ENCODE measurements at regions not wholly inside any gene's neighbourhood (a gene's known extent, or its start where the extent isn't known, plus 50 kb on each side); places are given as distances from the start of the nearest gene placed in this dataset.

DNA sequence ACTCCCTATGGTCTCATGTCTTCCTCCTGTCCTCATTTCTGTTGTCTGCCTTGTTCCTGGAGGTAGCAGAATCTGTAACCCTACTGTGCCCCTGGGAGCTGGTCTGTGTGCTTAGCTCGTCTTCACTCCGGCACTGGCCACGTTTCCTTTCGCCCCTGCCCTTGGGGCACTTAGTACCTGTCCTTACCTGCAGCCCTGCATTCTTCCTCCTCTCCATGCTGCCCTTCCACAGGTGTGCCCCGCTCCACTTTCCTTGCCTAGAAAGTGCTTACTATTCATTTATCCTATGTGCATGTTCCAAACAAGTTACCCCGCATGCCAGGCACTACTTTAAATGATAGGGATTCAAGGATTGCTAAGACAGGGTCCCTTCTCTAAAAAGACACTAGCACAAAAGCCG lies 199.9 kb upstream of the ZMIZ1 start:
- DNase-seq: no peak

DNA sequence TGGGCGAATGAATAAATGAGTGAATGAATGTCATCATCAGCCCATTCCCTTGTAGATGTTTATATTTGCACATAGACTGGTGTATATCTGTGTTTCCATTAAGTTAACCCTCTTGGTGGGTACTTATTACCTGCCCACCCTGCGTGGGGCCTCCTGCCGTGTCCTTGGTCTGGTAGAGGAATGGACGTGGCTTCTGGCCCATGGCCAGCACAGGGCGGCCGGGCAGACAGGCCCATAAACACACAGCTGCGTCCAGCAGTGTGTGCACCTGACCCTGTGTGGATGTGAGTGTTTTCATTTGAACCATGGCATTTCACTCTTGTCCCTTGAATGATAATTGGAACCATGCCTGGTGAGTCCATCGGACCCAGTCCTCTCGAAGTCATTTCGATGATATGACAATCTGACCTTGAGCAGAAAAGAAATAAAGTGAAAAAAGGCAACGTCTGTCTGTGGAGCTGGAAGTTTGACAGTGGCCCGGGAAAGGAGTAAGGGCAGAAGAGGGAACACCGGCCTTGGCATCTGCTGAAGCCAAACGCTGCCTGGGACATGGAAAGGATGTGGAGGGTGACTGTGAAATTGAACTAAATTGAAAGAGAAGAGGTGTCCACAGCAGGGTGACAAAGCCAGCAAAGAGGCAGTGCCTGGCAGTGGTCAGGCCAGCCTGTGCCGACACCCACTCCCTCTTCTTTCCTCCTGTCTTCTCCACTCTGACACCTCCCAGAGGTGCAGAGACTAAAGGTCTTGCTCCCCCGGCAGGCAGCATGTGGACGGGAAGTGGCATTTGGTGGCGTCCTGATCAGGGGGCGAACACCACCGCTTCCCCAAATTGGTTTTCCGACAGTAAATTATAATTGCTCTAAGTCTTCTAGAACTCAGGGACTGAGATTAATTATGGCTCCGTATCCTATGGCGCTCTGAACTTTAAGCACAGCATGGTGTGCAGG lies 199.0 kb upstream of the ZMIZ1 start:
- no peak for DNase-seq

DNA sequence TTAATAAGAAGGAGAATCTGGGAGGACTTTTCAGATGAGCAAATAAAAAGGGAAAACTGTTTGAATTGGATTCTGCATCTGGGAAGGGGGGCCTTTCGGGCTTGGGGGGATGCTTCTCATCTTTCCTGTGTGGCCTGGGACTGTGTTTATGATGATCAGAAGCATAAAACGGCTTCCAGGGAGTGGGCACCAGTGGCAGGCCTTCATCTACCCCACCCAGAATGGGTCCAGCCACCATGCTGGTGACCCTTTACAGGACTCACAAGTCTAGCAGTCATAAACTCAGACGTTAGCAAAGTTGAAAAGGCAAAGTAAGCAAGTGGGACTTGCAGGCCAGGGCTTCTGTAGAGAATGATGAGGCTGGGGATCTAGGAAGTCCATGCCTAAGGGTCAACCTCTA lies 198.3 kb upstream of the ZMIZ1 start:
- DNase-seq: no peak

DNA sequence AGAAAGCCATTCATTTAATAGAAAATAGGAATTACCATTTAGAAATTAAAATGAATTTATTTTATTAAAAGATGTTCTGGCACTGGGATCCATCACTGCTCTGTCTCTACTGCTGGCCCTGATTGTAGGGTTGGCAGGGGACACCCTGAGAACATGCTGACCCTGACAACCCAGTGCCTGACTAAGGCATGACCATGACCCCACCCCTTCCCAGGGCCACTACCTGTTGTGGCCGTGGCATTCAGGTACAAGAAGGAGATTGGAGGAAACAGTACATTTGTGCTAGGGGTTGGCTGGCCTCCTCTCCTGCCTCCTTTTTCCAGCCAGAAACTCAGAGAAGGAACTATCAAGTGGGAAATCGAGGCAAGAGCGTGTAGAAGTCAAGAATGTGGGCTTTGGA lies 197.0 kb upstream of the ZMIZ1 start:
- DNase-seq: no peak

DNA sequence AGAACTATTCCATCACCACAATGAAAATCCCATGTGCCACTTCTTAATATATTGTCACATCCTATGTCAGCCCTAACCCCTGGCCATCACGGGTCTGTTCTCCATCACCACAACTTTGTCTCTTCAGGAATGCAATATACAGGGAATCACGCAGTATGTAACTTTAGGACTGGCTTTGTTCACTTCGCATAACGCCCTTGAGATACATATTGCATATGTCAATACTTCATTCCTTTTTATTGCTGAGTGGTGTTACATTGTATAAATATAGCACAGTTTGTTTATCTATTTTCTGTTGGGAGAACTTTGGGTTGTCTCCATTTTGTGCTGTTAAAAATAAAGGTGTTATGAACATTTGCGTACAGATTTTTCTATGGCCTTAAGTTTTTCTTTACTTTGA lies 195.4 kb upstream of the ZMIZ1 start:
- DNase-seq: no peak

DNA sequence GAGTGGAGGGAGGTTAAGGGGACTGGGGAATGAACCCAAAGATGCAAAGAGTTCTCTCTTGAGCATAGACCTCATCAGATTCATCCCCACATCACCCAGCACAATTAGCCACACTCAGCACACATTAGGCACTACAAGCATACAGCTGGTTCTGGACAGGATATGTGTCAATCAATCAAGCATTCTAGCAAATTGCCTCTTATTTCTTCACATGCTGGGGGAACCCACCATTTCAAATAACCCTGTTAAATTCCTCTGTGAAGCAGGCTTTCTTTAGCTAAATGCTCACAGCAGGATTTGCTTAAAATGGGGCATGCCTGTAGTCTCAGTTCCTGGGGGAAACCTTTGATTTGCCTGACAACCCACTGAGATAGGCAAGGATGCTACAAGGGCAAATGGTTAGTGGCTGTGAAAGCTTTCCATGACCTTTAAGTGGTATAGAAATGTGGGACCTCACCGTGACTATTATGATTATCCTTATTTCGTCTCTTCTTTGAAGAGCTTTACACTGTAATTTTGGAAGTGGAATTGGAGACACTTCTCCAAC lies 193.4 kb upstream of the ZMIZ1 start:
- no peak for DNase-seq

DNA sequence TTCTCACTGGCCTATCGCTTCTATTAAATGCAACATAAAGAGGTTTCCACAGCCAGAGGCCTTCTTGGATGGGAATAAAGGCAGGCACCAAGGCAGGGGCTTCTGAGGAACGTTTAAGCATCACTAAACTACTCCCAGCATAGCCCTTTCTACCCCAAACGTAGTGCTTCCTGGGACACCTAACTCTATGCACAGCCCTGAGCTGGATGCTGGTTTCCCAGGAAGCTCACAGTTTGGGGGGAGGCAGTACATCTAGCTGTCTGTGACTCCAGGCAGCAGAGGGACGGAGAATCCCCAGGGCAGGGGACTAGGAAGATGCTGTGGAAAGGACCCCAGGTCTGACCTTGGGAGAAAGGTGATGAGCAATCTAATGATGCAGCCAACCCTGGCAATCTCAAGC lies 192.8 kb upstream of the ZMIZ1 start:
- DNase-seq: no peak

DNA sequence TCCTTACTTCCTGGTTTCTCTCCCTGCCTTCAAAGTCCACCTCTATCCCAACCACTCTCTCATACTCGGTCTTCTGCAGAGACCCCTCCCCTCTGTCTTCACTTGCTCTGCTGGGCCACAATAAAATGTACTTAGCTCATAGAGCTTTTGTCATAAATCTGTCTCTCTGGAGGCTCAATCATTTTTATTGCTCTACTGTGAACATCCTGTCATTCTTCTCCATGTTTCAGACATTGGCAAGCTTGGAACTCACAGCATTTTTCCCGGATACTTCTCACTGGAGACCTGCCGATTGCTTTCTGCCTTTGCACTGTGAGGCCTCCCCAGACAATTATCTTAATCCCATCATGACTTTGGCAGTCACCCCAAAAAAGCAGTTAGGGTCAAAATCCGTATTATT lies 192.3 kb upstream of the ZMIZ1 start:
- DNase-seq: no peak

DNA sequence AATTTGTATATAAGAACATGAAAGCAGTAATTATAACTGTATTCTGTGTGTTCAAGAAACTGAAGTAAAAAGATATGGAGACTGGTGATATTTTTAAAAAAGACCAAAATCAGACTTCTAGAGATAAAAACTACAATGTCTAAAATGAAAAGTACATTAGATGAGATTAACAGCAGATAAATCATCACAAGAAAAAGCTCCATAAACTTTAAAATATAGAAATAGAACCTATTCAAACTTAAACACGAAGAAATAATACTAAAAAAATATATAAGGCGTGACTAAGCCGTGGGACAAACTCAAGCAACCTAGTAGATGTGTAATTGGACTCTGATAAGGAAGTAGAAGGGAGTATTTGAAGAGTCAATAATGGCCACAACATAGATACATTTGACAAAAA lies 189.1 kb upstream of the ZMIZ1 start:
- DNase-seq: no peak

DNA sequence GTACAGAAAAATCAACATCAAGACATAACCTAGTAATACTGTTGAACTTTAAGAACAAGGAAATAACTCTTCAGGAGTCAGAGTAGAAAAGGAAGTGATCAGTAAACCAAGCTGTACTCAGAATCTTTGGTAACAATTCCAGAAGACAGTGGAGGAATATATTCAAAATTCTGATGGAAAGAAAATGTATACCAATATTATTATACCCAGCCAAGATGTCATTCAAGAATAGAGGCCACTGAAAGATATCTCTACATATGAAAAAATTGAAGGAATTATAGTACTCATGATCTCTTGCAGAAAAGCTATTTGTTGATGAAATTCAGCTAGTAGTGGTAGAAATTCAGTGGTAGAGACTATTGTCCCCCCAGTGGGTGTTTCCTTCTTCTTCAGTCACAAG lies 182.6 kb upstream of the ZMIZ1 start:
- no peak for DNase-seq

DNA sequence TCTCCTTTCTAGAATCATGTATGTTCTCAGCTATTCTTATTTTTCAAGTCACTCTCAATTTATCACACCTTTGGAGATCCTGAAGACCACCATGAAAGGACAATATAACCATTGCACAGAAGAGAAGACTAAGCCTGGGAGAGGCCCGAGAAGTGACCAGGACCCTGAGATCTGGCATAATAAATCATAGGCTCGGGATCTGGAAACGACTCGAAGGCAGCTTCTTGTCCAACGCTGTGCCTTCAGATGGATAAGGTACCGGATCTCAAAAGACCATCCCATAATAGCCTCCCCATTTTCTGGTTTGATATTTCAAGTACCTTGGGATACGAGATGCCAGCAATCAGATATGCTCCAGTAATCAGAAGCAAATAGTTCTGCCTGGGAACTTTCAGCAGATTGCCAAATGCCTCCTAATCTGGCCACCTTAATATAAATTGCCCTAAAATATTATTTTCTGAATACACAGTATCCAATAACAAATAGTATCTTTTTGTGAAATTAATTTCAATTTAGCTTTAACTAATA lies 179.2 kb upstream of the ZMIZ1 start:
- no peak for DNase-seq

DNA sequence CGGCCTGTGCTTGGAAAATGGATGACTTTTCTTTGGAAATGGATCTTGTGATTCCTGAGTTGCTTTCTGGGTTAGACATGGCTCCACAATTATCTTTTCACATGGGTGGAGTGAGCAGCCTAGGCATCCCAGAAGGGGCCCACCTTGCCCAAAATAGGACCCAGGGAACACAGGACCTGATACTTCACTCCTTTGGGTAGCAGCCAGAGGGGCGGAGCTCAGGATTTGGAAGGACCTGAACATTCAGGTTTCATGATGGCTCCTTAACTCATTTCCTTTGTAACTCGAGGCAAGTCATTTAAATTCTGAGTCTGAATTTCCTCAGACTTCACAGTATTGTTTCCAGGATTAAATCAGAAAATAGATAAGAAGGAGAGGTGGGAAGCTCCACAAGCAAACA lies 178.3 kb upstream of the ZMIZ1 start:
- DNase-seq: no peak

DNA sequence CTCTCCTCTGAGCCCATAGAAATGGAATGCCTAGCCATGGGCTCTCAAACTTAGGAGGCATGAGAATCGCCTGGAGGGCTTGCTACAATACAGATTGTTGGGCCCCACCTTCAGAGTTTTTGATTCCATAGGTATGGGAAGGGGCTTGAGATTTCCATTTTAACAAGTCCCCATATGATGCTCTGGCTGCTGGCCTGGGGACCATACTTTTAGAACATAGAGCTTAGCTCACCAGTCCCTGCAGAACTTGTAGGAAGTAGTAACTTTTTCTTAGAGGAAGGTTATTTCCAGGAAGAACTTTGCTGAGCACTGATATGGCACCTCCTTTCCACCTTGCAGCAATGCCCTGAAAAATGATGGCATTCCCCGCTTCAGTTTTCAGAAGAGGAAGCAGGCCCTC lies 177.0 kb upstream of the ZMIZ1 start:
- DNase-seq: no peak

DNA sequence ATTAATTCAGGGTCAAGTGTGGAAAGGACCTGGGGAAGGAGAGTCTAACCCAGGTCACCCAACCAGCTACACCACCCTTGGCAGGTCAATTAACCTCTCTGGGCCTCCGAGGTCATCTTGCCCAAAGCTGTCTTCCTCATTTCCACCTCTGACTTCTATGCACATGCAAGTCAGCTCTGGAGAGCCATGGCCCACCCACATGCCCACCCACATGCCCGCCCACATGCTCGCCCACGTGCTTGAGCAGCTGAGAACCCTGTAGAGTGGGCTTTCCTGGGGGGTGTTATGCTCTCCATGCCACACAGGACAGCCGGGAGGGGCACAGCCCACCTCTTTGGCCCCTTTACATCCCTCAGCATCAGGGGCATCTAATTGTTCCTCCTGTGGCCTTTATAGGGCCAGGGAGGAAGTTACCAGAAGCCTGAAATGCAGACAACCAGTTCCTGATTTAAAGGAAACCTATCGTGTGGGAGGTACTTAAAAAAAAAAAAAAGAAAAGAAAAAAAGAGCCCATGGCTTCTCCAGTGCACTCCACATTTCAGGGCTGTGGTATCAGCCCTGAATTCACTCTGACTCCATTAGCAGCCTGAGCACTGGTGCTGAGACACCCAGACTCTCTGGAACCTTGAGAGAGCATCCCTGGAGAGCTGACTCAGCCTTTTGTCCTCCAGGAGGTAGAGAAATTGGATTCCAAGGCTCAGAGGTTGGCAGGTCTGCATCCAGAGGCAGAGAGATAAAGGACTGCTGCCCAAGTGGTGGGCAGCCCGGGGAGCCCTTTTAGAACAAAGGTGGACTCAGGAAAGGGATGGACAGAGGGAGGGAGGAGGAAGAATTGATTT lies 176.2 kb upstream of the ZMIZ1 start:
- DNase-seq: no peak

DNA sequence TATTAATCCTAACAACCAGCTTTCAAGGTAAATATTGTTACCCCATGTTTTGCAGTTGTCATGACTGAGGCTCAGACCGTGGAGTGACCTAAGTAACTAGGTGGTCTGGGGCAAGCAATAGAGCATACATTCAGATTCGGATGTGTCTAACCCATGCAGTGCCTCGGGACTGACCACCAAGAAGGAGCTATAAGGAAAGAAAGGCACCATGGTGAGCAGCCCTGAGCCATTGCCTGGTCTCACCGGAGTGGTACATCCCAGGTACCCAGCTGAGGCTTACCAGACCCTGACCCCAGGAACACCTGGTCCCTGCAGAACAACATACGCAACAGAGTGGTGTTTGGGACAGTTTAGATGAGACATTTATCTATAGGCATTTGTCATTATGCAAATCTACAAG lies 175.5 kb upstream of the ZMIZ1 start:
- no peak for DNase-seq

DNA sequence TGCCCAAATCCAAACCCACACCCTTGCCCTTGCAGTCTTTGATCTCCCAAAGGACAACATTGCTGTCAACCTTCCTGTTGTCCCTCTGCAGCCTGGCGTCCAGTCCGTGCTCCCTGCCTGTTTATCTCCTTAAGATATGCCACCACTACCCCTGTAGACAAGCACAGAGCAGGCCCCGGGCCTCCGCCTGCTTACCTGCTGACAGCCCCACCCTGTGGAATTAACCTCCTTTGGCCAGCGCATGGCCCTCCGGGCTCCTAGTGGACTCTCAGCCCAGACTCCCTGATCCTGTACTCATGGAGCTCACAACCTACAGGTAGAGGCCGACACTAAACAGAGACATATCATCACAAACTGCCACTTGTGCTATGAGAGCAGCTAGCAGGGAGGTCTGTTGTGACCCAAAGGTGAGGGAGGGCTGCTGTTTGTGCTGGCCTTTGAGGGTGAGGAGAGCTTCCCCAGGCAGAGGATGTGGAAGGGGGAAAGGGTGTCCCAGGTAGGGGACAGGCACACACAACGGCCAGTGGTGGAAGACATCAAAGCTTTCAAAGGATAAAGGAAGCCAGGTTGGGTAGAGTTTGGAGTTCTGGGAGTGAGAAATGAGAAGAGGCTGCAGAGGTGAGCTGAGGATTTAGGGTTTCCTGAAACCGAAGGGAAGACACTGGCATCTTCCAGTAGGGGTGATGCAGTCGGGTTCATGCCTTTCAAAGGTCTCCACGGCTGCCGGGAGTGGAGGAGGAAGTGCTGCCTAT lies 174.5 kb upstream of the ZMIZ1 start:
- no peak for DNase-seq

DNA sequence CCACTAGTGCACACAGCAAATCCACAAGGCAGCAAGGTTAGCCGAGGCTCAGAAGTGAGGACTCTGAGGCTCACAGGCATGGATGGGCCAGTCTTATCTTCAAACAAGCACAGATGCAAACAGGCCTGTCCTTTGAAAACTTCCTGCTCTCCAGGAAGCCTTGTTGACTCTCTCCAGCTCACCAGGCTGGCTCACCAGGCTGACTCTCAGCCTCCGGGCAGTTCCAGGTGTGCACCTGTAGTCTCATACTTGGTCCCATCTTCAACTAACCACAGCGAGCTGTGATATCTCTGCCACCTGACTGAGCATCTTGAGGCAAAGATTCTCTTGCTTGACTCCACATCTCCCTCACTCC lies 173.9 kb upstream of the ZMIZ1 start:
- DNase-seq: no peak

DNA sequence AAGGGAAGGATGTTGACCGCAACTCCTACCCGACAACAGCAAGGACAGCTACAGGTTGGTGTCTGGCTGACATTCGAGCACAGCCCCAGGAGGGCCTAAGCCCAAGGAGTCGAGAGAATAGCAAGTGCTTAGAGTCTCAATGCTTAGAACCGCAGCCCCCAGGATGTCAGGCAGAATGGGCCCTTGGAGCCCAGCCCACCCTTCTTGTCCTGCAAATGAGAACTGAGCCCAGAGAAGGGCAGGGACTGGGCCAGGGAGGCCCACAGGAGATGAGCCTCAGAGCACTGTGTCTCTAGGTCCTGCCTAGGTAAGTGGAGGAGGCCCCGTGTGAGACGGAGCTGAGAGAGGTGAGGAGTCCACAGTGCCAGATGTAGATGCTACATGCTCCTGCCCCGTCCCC lies 173.3 kb upstream of the ZMIZ1 start:
- DNase-seq: no peak

DNA sequence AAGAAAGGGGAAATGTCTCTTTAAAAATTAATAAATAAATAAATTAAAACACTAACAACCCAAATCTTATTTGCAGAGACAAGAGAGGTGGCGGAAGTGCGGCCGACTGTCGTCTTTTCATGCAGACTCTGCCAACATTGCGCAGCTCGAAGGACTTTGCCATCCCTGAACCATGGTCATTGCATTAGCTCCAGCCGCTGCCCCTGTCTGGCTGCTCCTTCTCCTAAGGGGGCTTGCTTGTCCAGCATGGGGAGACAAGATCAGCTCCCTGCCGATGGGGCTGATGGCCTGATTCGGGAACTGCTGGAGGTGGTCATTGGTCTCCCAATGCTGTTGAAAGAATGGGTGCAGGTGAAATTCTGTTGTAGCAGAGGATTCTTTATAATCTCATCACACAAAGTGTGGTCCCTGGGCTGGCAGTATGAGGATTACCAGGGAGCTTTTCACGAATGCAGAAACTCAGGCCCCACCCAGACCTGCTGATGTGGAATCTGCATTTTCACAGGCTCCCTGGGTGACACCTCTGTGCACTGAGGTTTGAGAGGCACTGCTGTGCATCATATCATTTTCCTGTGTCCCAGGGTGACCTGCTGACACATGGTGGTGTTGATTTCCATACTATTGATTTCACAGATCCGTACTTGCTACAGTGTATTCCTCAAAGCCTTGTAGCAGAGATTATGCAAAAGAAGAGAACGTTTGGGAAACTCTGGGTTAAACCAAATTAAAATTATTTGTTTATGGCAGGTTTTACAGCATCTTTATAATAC lies 172.4 kb upstream of the ZMIZ1 start:
- DNase-seq: no peak

DNA sequence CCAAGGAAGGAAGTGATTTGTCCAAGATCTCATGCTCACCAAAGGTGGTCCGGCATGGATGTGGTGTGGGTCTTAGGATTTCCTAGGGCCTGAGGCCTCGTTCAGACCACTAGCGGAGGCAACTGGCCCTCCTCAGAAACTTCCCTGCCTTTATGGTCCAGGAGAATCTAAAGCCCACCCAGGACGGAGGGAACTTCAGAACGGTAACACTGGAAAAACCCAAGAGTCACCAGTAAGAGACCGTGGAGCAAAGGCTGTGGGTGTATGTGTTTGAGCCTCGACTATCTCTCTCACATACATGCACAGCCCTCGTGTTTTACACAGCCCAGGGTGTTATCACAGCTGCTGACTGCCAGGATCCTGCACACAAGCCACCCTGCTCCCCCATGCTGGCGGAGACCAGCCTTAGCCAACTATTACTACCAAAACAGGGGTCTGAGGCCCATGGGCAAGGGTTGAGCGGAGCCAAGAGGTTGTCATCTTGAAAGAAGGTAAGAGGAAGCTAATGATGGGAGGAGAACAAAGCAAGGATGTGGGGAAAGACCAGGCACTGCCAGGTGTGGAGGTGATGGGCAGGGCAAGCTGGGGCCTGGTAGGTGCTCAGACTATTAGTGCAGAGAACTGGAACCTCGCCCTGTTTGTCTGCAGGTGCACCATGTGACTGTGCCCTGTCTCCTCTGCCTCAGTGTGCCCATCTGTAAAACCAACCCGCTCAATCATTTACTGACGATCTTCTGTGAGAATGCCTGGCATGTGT lies 170.2 kb upstream of the ZMIZ1 start:
- no peak for DNase-seq

DNA sequence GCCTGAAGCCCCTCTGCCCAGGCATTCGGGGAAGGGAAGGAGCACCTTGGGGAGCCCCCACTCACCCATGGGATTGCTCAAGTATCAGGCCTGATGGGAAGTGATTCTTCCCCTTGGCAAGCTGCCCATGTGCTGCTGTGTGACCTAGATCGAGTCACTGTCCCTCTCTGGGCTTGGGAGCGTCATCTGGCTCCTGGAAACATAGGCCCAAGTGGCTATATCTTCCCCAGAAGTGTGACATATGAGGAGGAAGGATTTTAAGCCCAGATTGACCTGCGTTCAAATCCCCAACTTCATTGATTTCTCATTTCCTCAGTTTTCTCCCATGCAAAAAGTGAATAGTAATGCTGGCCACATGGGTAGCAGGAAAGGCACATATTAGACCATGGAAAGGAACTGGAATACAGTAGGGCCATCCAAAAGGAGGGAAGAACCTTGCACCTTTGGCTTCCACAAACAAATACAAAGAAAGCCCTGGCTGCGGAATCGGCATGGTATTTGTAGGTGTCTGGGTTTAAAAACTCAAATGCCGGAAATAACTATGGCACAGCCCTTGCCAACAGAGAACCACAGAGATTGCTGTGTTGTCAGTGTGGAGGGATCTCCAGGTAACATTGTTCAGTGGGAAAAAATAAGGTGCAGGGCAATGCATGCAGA lies 169.5 kb upstream of the ZMIZ1 start:
- no peak for DNase-seq
